ENCODE measurements at regions not wholly inside any gene's neighbourhood (a gene's known extent, or its start where the extent isn't known, plus 50 kb on each side); places are given as distances from the start of the nearest gene placed in this dataset.

- Histone ChIP-seq H3K79me2 (replicated peaks; ENCODE audit: insufficient read depth) (no peaks in the 10 kb centered on the region), H3K4me3 (no peak overlapping the region), H3K27ac (ENCODE audit: low read depth) (no peak overlapping the region), H3K27me3 (ENCODE audit: insufficient read depth) (no peaks in the 10 kb centered on the region), H4K20me1 (replicated peaks; ENCODE audit: insufficient read depth) (no peaks in the 10 kb centered on the region), H3K4me1 (ENCODE audit: insufficient read depth) (peaks cover 31% of the 10 kb centered on the region), H3K4me2 (no peak overlapping the region), H2AFZ (peak overlapping the region; percentile 83; the same call in 1 of the 2 replicates), H3F3A (replicated peaks; ENCODE audit: low read depth) (no peaks in the 10 kb centered on the region; the same call in 1 of the 2 replicates), H3K9me2 (ENCODE audit: insufficient read depth) (no peaks in the 10 kb centered on the region), H3K36me3 (ENCODE audit: insufficient read depth) (no peaks in the 10 kb centered on the region)
- Mint-ChIP-seq H3K27ac (no peak overlapping the region), H3K4me1 (peaks cover 20% of the 10 kb centered on the region), H3K27me3 (ENCODE audit: insufficient read depth, low read depth, poor library complexity) (no peaks in the 10 kb centered on the region), H3K4me3 (no peak overlapping the region), H3K36me3 (ENCODE audit: low read depth) (no peaks in the 10 kb centered on the region), H3K9me3 (no peaks in the 10 kb centered on the region)
- DNase-seq (ENCODE audit: low spot score), result no peak
- no peak for ATAC-seq
- TF ChIP-seq CREB1 (CRISPR knock-in tag; IDR thresholded peaks at IDR 0.05; ENCODE audit: low read depth) (no peak), EZH2 (IDR thresholded peaks at IDR 0.05; ENCODE audit: low read depth, unreplicated experiment) (no peak), EZH2phosphoT487 (IDR thresholded peaks at IDR 0.05; ENCODE audit: unreplicated experiment) (no peak), ZNF114 (CRISPR knock-in tag; IDR thresholded peaks at IDR 0.05) (no peak)
- TF ChIP-seq, protein P1, sequence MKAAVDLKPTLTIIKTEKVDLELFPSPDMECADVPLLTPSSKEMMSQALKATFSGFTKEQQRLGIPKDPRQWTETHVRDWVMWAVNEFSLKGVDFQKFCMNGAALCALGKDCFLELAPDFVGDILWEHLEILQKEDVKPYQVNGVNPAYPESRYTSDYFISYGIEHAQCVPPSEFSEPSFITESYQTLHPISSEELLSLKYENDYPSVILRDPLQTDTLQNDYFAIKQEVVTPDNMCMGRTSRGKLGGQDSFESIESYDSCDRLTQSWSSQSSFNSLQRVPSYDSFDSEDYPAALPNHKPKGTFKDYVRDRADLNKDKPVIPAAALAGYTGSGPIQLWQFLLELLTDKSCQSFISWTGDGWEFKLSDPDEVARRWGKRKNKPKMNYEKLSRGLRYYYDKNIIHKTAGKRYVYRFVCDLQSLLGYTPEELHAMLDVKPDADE (IDR thresholded peaks at IDR 0.05), result no peak
Observed at GRCh38 chr12:92226961-92227360, 81.3 kb upstream of the BTG1 start.

DNA sequence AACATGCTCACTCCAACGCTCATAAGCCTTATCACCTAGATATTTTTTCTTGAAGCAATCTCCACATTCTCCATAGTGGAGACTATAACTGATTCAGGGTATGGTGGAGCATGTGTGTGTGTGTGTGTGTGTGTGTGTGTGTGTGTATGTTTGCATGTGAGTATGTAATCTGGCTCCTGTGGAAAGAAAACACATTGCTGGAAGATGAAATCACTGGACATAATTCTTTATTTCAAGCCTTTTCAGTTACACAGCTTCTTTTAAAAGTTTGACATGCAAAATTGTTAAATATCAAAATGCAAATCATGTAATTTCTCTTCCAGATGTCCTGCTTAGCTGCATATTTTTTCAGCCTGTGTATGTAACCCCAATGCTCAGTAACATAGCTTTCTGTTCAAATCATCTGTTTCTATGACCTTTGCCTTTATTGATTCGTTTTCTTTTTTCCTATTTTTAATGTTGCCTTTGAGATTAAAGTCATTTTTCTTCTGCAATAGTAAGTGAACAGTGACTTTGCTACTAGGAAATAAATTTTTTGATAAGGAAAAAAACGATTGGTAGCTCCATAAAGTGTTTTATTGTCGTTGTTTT lies 80.5 kb upstream of the BTG1 start:
- no peak overlapping the region for H3K4me3 ChIP-seq
- H3K4me2 ChIP-seq, result no peak overlapping the region
- Mint-ChIP-seq H3K4me3 (no peak overlapping the region), H3K4me1 (peaks cover 25% of the 10 kb centered on the region), H3K27ac (no peak overlapping the region; the same call in 1 of the 2 replicates), H3K36me3 (ENCODE audit: low read depth) (no peaks in the 10 kb centered on the region), H3K9me3 (no peaks in the 10 kb centered on the region), H3K27me3 (ENCODE audit: insufficient read depth, low read depth, poor library complexity) (no peaks in the 10 kb centered on the region)
- no peaks in the 10 kb centered on the region for H4K20me1 ChIP-seq (replicated peaks; ENCODE audit: insufficient read depth)
- H3K9me2 ChIP-seq (ENCODE audit: insufficient read depth), result no peaks in the 10 kb centered on the region
- H3K79me2 ChIP-seq (replicated peaks; ENCODE audit: insufficient read depth), result no peaks in the 10 kb centered on the region
- DNase-seq (ENCODE audit: low spot score), result no peak
- H3K27ac ChIP-seq (ENCODE audit: low read depth), result no peak overlapping the region
- no peaks in the 10 kb centered on the region for H3K27me3 ChIP-seq (ENCODE audit: insufficient read depth)
- no peak for ATAC-seq
- H3K4me1 ChIP-seq (ENCODE audit: insufficient read depth), result peaks cover 38% of the 10 kb centered on the region
- no peak overlapping the region for H2AFZ ChIP-seq
- H3K36me3 ChIP-seq (ENCODE audit: insufficient read depth), result no peaks in the 10 kb centered on the region
- no peaks in the 10 kb centered on the region; the same call in 1 of the 2 replicates for H3F3A ChIP-seq (replicated peaks; ENCODE audit: low read depth)
- TF ChIP-seq STAT1 (IDR thresholded peaks at IDR 0.05; ENCODE audit: unreplicated experiment), result no peak
- TF ChIP-seq, protein P2, sequence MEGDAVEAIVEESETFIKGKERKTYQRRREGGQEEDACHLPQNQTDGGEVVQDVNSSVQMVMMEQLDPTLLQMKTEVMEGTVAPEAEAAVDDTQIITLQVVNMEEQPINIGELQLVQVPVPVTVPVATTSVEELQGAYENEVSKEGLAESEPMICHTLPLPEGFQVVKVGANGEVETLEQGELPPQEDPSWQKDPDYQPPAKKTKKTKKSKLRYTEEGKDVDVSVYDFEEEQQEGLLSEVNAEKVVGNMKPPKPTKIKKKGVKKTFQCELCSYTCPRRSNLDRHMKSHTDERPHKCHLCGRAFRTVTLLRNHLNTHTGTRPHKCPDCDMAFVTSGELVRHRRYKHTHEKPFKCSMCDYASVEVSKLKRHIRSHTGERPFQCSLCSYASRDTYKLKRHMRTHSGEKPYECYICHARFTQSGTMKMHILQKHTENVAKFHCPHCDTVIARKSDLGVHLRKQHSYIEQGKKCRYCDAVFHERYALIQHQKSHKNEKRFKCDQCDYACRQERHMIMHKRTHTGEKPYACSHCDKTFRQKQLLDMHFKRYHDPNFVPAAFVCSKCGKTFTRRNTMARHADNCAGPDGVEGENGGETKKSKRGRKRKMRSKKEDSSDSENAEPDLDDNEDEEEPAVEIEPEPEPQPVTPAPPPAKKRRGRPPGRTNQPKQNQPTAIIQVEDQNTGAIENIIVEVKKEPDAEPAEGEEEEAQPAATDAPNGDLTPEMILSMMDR (conservative IDR thresholded peaks at IDR 0.05; ENCODE audit: low read depth in 2 of 2), result no peak
- TF ChIP-seq CREB1 (CRISPR knock-in tag; IDR thresholded peaks at IDR 0.05; ENCODE audit: low read depth), result no peak
- TF ChIP-seq EZH2phosphoT487 (IDR thresholded peaks at IDR 0.05; ENCODE audit: unreplicated experiment), result no peak
- TF ChIP-seq NANOG (IDR thresholded peaks at IDR 0.05; ENCODE audit: borderline replicate concordance), result no peak
- TF ChIP-seq, protein P1 (IDR thresholded peaks at IDR 0.05), result no peak
- TF ChIP-seq ZNF462 (CRISPR knock-in tag; IDR thresholded peaks at IDR 0.05), result no peak
- TF ChIP-seq ZNF331 (CRISPR knock-in tag; IDR thresholded peaks at IDR 0.05; ENCODE audit: low read depth), result no peak

All from GM23338 (cell line).